K562 (cell line): ENCODE measurements at regions not wholly inside any gene's neighbourhood (a gene's known extent, or its start where the extent isn't known, plus 50 kb on each side); places are given as distances from the start of the nearest gene placed in this dataset.

ENCODE experiments used
- ATF1 ChIP-seq, 2 experiments: fragments of 450-650 bp in 1 of 2; IDR thresholded peaks; 2 replicates each; pipeline ENCODE4 v1.6.1; 2016; ENCODE audit warnings: missing compliant biosample characterization in 1 of 2, missing genetic modification characterization in 1 of 2
- CBX3 ChIP-seq, 2 experiments: IDR thresholded peaks; 1 replicate in 1 of 2; 2 replicates in 1 of 2; pipeline ENCODE4 v1.6.1; 2012; ENCODE audit warnings: inconsistent platforms in 2 of 2, low read length in 2 of 2, borderline replicate concordance in 1 of 2, control low read depth in 1 of 2
- E4F1 ChIP-seq: fragments of 250-450 bp; sonication (Bioruptor Pico); IDR thresholded peaks from 2 replicates; pipeline ENCODE4 v1.5.0; 2021; ENCODE audit warnings: mild to moderate bottlenecking, borderline replicate concordance
- JUNB ChIP-seq: fragments of 450-650 bp; formaldehyde crosslinking; conservative IDR thresholded peaks from 2 replicates; pipeline ENCODE4 v1.4.0; 2020; ENCODE audit warnings: mild to moderate bottlenecking
- KLF13 ChIP-seq: fragments of 450-650 bp; IDR thresholded peaks from 2 replicates; pipeline ENCODE4 v1.6.1; 2016; ENCODE audit warnings: missing genetic modification characterization, low read depth, mild to moderate bottlenecking, missing compliant biosample characterization, moderate library complexity, borderline replicate concordance
- PREB ChIP-seq: sonication (generic); formaldehyde crosslinking; IDR thresholded peaks from 2 replicates; pipeline ENCODE4 v1.8.1; 2023; ENCODE audit warnings: mild to moderate bottlenecking, missing genetic modification reagents
- ZEB2 ChIP-seq: fragments of 450-650 bp; IDR thresholded peaks from 2 replicates; pipeline ENCODE4 v1.6.1; 2016

- TF ChIP-seq KLF13 (tag) (no peak), CBX3 (IDR thresholded peaks at IDR 0.05; ENCODE audit: borderline replicate concordance in 1 of 2, low read length in 2 of 2) (no peak), E4F1 (CRISPR knock-in tag) (no peak), PREB (CRISPR knock-in tag) (no peak), JUNB (CRISPR knock-in tag) (no peak), ATF1 (CRISPR knock-in tag; IDR thresholded peaks at IDR 0.05) (no peak), ATF1 (tag; IDR thresholded peaks at IDR 0.05) (no peak), ZEB2 (no peak)
These were observed 333.1 kb upstream of the ZNF521 start for GRCh38 chr18:25685088-25685487.
